ENCODE measurements at regions not wholly inside any gene's neighbourhood (a gene's known extent, or its start where the extent isn't known, plus 50 kb on each side); places are given as distances from the start of the nearest gene placed in this dataset.

DNA sequence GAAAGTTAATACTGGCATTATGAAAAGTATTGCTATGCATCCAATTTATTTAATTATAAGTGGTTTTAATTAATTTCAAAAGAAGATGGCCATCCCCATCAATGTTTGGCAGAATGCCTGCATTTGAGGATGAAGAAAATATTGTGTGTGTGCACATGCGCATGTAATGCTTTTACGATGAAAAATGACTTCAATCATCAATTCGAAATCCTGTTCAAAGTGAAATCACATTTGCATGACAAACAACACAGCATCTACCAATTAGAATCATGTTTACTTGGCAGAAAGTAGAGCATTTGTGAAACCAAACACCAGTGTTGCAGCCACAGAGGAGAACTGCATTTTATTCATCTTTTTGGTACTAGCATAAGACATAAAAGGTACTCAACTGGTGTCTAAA, 191.9 kb upstream of the PIRT start:
- TF ChIP-seq CTCF (IDR thresholded peaks at IDR 0.05; ENCODE audit: control insufficient read depth, insufficient read depth, low read depth, low read length, missing control alignments), result no peak
- no peak for DNase-seq (ENCODE audit: low read depth)

GRCh38 chr17:11028349-11028748, 190.5 kb upstream of the PIRT start:
- no peak for DNase-seq (ENCODE audit: low read depth)
- no peak for TF ChIP-seq CTCF (IDR thresholded peaks at IDR 0.05; ENCODE audit: control insufficient read depth, insufficient read depth, low read depth, low read length, missing control alignments)
- no peak overlapping the region for H3K4me3 ChIP-seq (ENCODE audit: control insufficient read depth, low read depth, low read length)

More for the DNA sequence above, 191.9 kb upstream of the PIRT start:
- H3K4me3 ChIP-seq (ENCODE audit: control insufficient read depth, low read depth, low read length), result no peak overlapping the region

GRCh38 chr17:11026903-11027302, 189.0 kb upstream of the PIRT start:
- no peak overlapping the region for H3K4me3 ChIP-seq (ENCODE audit: control insufficient read depth, low read depth, low read length)
- TF ChIP-seq CTCF (IDR thresholded peaks at IDR 0.05; ENCODE audit: control insufficient read depth, insufficient read depth, low read depth, low read length, missing control alignments), result no peak
- DNase-seq (ENCODE audit: low read depth), result no peak

DNA sequence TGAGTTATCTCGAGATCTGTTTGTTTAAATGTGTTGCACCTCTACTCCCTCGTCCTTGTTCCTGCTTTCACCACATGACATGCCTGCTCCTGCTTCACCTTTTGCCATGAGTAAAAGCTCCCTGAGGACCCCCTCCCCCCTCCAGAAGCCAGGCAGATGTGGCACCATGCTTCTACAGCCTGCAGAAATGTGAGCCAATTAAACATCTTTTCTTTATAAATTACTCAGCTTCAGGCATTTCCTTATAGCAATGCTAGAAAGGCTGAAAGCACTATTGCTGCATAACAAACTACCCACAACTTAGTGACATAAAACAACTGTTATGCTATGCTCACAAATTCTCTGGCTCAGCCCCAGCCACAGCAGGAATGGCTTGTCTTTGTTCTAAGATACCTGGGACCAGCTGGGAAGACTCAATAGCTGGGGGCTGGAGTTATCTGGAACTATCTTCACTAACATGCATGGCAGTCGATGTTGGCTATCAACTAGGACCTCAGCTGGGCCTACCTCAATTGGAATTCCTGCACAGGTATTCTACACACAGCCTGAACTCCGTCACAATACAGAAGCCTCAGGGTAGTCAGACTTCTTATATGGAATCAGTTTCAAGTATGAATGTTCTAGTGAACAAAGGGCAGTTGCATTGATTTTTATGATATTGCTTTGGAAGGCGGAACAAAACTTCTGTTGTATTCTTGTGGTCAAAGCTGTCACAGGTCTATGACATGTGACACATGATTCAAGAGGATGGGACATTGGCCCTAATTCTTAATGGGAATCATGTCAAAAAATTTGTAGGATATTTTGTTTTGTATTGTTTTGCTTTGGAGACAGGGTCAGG, 186.0 kb upstream of the PIRT start:
- no peak for DNase-seq (ENCODE audit: low read depth)

DNA sequence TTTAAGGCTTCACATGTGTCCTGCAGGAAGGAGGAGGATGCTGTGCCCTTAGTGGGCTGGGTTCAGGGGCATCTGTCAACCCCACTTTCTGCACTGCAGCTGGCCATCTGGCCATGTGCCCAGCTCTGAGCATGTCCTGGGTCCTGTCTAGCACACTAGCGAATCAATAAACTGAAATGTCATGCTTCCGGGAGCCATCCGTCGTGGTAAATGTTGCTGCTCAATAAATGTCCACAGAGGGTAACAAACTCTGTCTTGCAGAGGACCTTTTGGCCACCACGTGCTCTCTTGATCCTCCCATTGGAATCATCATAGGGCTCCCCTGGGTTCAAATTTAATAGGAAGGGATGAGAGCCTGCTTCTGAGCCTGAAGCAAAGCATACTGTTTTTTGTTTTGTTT, 168.6 kb upstream of the PIRT start:
- H3K4me3 ChIP-seq (ENCODE audit: control insufficient read depth, low read depth, low read length), result no peak overlapping the region
- no peak for TF ChIP-seq CTCF (IDR thresholded peaks at IDR 0.05; ENCODE audit: control insufficient read depth, insufficient read depth, low read depth, low read length, missing control alignments)
- no peak for DNase-seq (ENCODE audit: low read depth)

More for the DNA sequence above, 186.0 kb upstream of the PIRT start:
- no peak overlapping the region for H3K4me3 ChIP-seq (ENCODE audit: control insufficient read depth, low read depth, low read length)
- TF ChIP-seq CTCF (IDR thresholded peaks at IDR 0.05; ENCODE audit: control insufficient read depth, insufficient read depth, low read depth, low read length, missing control alignments), result no peak

- no peak overlapping the region for H3K4me3 ChIP-seq (ENCODE audit: control insufficient read depth, low read depth, low read length)
- DNase-seq (ENCODE audit: low read depth), result no peak
- TF ChIP-seq CTCF (IDR thresholded peaks at IDR 0.05; ENCODE audit: control insufficient read depth, insufficient read depth, low read depth, low read length, missing control alignments), result no peak
Observed at GRCh38 chr17:11005940-11006339, 168.1 kb upstream of the PIRT start.

All from AG09309 (cell line).